OCI-LY1 (cell line): ENCODE measurements at regions not wholly inside any gene's neighbourhood (a gene's known extent, or its start where the extent isn't known, plus 50 kb on each side); places are given as distances from the start of the nearest gene placed in this dataset.
"Not testable (repeated sequence)": the region's sequence is repeated elsewhere in the genome, so short reads cannot be mapped to it uniquely, and the experiment has no call there.

Experiments
- H2AFZ ChIP-seq: fragments of 200-600 bp; sonication (generic), shearing (Covaris generic); 2 replicates; pipeline ENCODE4 v1.6.0; 2014; ENCODE audit warnings: antibody characterized with exemption, mild to moderate bottlenecking, low read length
- H3F3A ChIP-seq: fragments of 200-600 bp; sonication (generic), shearing (Covaris generic); 2 replicates; pipeline ENCODE4 v1.6.0; 2014; ENCODE audit warnings: mild to moderate bottlenecking, antibody characterized with exemption, low read length, moderate library complexity; ENCODE audit not compliant: insufficient read depth
- H3K27ac ChIP-seq: fragments of 200-600 bp; sonication (generic); 2 replicates; pipeline ENCODE4 v1.5.1; 2014; ENCODE audit warnings: low read length, mixed run types, mild to moderate bottlenecking, low read depth; ENCODE audit not compliant: poor library complexity, severe bottlenecking
- H3K27me3 ChIP-seq: fragments of 200-600 bp; sonication (generic); 2 replicates; pipeline ENCODE4 v1.6.0; 2014; ENCODE audit warnings: antibody characterized with exemption, mild to moderate bottlenecking, low read length, moderate library complexity; ENCODE audit not compliant: insufficient read depth
- H3K36me3 ChIP-seq: fragments of 200-600 bp; sonication (generic); 2 replicates; pipeline ENCODE4 v1.6.1; 2014; ENCODE audit warnings: mild to moderate bottlenecking, antibody characterized with exemption, low read length, moderate library complexity, mixed read lengths; ENCODE audit not compliant: insufficient read depth
- H3K4me1 ChIP-seq: fragments of 200-600 bp; sonication (generic); 2 replicates; pipeline ENCODE4 v1.5.1; 2014; ENCODE audit warnings: mild to moderate bottlenecking, low read length, moderate library complexity; ENCODE audit not compliant: insufficient read depth, severe bottlenecking
- H3K4me2 ChIP-seq: fragments of 200-600 bp; sonication (generic), shearing (Covaris generic); 2 replicates; pipeline ENCODE4 v1.6.1; 2014; ENCODE audit warnings: low read length
- H3K4me3 ChIP-seq: fragments of 200-600 bp; sonication (generic); 2 replicates; pipeline ENCODE4 v1.5.1; 2014; ENCODE audit warnings: low read length, low read depth, mild to moderate bottlenecking, mixed read lengths; ENCODE audit not compliant: poor library complexity, severe bottlenecking
- H3K79me2 ChIP-seq: fragments of 200-600 bp; shearing (Covaris generic); 2 replicates; pipeline ENCODE4 v1.6.1; 2016; ENCODE audit warnings: mixed run types, low read length, mixed read lengths; ENCODE audit not compliant: insufficient read depth
- H3K9ac ChIP-seq: fragments of 200-600 bp; sonication (generic), shearing (Covaris generic); 2 replicates; pipeline ENCODE4 v1.6.1; 2014; ENCODE audit warnings: mild to moderate bottlenecking, low read length, mixed read lengths
- H3K9me2 ChIP-seq: fragments of 200-600 bp; sonication (generic), shearing (Covaris generic); 2 replicates; pipeline ENCODE4 v1.6.1; 2014; ENCODE audit warnings: low read depth, mild to moderate bottlenecking, low read length, mixed read lengths
- H3K9me3 ChIP-seq: fragments of 200-600 bp; shearing (Covaris generic); 2 replicates; pipeline ENCODE4 v1.6.1; 2014; ENCODE audit warnings: low read length, mixed read lengths
- H4K20me1 ChIP-seq: fragments of 200-600 bp; sonication (generic), shearing (Covaris generic); 2 replicates; pipeline ENCODE4 v1.6.0; 2016; ENCODE audit warnings: mild to moderate bottlenecking, low read length; ENCODE audit not compliant: insufficient read depth
- CTCF ChIP-seq: fragments of 200-600 bp; sonication (generic), shearing (Covaris generic); IDR thresholded peaks from 2 replicates; pipeline ENCODE4 v1.5.1; 2017; ENCODE audit warnings: mild to moderate bottlenecking, antibody characterized with exemption, low read length, moderate library complexity, mixed read lengths
- EZH2 ChIP-seq: fragments of 200-600 bp; sonication (generic), shearing (Covaris generic); IDR thresholded peaks from 2 replicates; pipeline ENCODE4 v1.8.0; 2017; ENCODE audit warnings: borderline replicate concordance, mixed run types, mild to moderate bottlenecking, antibody characterized with exemption, low read length, moderate library complexity, mixed read lengths

- Histone ChIP-seq H4K20me1 (no peaks in the 10 kb centered on the region), H3K4me1 (peaks cover 44% of the 10 kb centered on the region), H2AFZ (no peak overlapping the region), H3K27me3 (no peaks in the 10 kb centered on the region), H3K36me3 (peaks cover 21% of the 10 kb centered on the region), H3K27ac (peak overlapping the region; percentile 83), H3F3A (no peaks in the 10 kb centered on the region), H3K9ac (peak overlapping the region; percentile 86), H3K79me2 (peaks cover 10% of the 10 kb centered on the region), H3K9me2 (no peaks in the 10 kb centered on the region), H3K9me3 (no peaks in the 10 kb centered on the region), H3K4me2 (peak overlapping the region; percentile 80), H3K4me3 (peak overlapping the region; percentile 84)
- TF ChIP-seq CTCF = no peak
- no peak for TF ChIP-seq EZH2
Measured at GRCh38 chr7:67301667-67302066, 305.0 kb downstream of the TYW1 start.

- Histone ChIP-seq H2AFZ (no peak overlapping the region), H3K9me3 (no peaks in the 10 kb centered on the region), H3K79me2 (peaks cover 10% of the 10 kb centered on the region), H3K27me3 (no peaks in the 10 kb centered on the region), H3K4me2 (peak overlapping the region; percentile 80), H4K20me1 (no peaks in the 10 kb centered on the region), H3K4me1 (peaks cover 40% of the 10 kb centered on the region), H3K9ac (peak overlapping the region; percentile 86), H3K4me3 (peak overlapping the region; percentile 84), H3K9me2 (no peaks in the 10 kb centered on the region), H3K27ac (peak overlapping the region; percentile 83), H3F3A (no peaks in the 10 kb centered on the region), H3K36me3 (peaks cover 27% of the 10 kb centered on the region)
- TF ChIP-seq CTCF (peak; percentile 17; the same call in 1 of the 2 replicates), EZH2 (no peak)
Measured at GRCh38 chr7:67302113-67303039, 305.7 kb downstream of the TYW1 start.

- not testable (repeated sequence) for H3F3A ChIP-seq, H3K9me3 ChIP-seq, H3K9me2 ChIP-seq, H3K27me3 ChIP-seq, H4K20me1 ChIP-seq, H3K9ac ChIP-seq, H3K4me3 ChIP-seq, H2AFZ ChIP-seq
- H3K4me1 ChIP-seq = peaks cover 31% of the 10 kb centered on the region
- peak overlapping the region; percentile 28; the same call in 1 of the 2 replicates for H3K4me2 ChIP-seq
- peak overlapping the region; percentile 60 for H3K27ac ChIP-seq
- peaks cover 51% of the 10 kb centered on the region for H3K36me3 ChIP-seq
- H3K79me2 ChIP-seq = peaks cover 10% of the 10 kb centered on the region
Measured at GRCh38 chr7:67304846-67305245, 308.2 kb downstream of the TYW1 start.

- no peaks in the 10 kb centered on the region for H3K9me3 ChIP-seq
- H3K27me3 ChIP-seq = no peaks in the 10 kb centered on the region
- TF ChIP-seq CTCF (no peak), EZH2 (no peak)
- peaks cover 10% of the 10 kb centered on the region for H3K79me2 ChIP-seq
- H4K20me1 ChIP-seq = no peaks in the 10 kb centered on the region
- no peak overlapping the region for H3K4me2 ChIP-seq
- H3F3A ChIP-seq = no peaks in the 10 kb centered on the region
- H3K36me3 ChIP-seq = peaks cover 66% of the 10 kb centered on the region
- peaks cover 23% of the 10 kb centered on the region for H3K4me1 ChIP-seq
- no peak overlapping the region for H2AFZ ChIP-seq
- H3K9ac ChIP-seq = no peak overlapping the region
- no peak overlapping the region for H3K4me3 ChIP-seq
- H3K27ac ChIP-seq = no peak overlapping the region
- H3K9me2 ChIP-seq = no peaks in the 10 kb centered on the region
Measured at GRCh38 chr7:67306331-67306730, 309.7 kb downstream of the TYW1 start.
